Nephron progenitor cell (in vitro differentiated cells): ENCODE measurements at regions not wholly inside any gene's neighbourhood (a gene's known extent, or its start where the extent isn't known, plus 50 kb on each side); places are given as distances from the start of the nearest gene placed in this dataset.

ENCODE experiments used
- DNase-seq: peaks from one replicate; pipeline ENCODE4 v3.0.0; 2021
- H3K27ac Mint-ChIP-seq: 2 replicates; pipeline ENCODE4 v1.8.0; 2021; ENCODE audit warnings: mild to moderate bottlenecking, moderate library complexity, mixed read lengths
- H3K27me3 Mint-ChIP-seq: 2 replicates; pipeline ENCODE4 v1.8.0; 2021; ENCODE audit warnings: mild to moderate bottlenecking, low read depth, mixed read lengths; ENCODE audit not compliant: poor library complexity
- H3K36me3 Mint-ChIP-seq: 2 replicates; pipeline ENCODE4 v1.8.0; 2021; ENCODE audit warnings: low read depth, mixed read lengths
- H3K4me1 Mint-ChIP-seq: 2 replicates; pipeline ENCODE4 v1.8.0; 2021; ENCODE audit warnings: mixed read lengths
- H3K4me3 Mint-ChIP-seq: 2 replicates; pipeline ENCODE4 v1.8.0; 2021; ENCODE audit warnings: mild to moderate bottlenecking, moderate library complexity, mixed read lengths
- H3K9me3 Mint-ChIP-seq: 2 replicates; pipeline ENCODE4 v1.8.0; 2021; ENCODE audit warnings: mild to moderate bottlenecking, moderate library complexity, mixed read lengths
- CTCF ChIP-seq: fragments of 200-600 bp; sonication (generic); IDR thresholded peaks from 2 replicates; pipeline ENCODE4 v1.5.0; 2021; ENCODE audit warnings: antibody characterized with exemption

GRCh38 chr3:88997260-88997659 is 110.2 kb upstream of the EPHA3 start:
- DNase-seq, result no peak
- Mint-ChIP-seq H3K27ac (peak overlapping the region; percentile 65), H3K27me3 (no peaks in the 10 kb centered on the region), H3K4me1 (no peaks in the 10 kb centered on the region), H3K36me3 (no peaks in the 10 kb centered on the region), H3K4me3 (no peak overlapping the region), H3K9me3 (peaks cover 5% of the 10 kb centered on the region)
- no peak for TF ChIP-seq CTCF

- H3K4me1 Mint-ChIP-seq, result no peaks in the 10 kb centered on the region
- H3K36me3 Mint-ChIP-seq, result no peaks in the 10 kb centered on the region
- peaks cover 5% of the 10 kb centered on the region for H3K9me3 Mint-ChIP-seq
- H3K4me3 Mint-ChIP-seq, result no peak overlapping the region
- no peak for DNase-seq
- H3K27ac Mint-ChIP-seq, result no peak overlapping the region
- H3K27me3 Mint-ChIP-seq, result no peaks in the 10 kb centered on the region
- no peak for TF ChIP-seq CTCF
Observed at GRCh38 chr3:89000886-89001285, 106.5 kb upstream of the EPHA3 start.

GRCh38 chr3:89002191-89002590 is 105.2 kb upstream of the EPHA3 start:
- no peak overlapping the region for H3K4me3 Mint-ChIP-seq
- no peaks in the 10 kb centered on the region for H3K27me3 Mint-ChIP-seq
- H3K4me1 Mint-ChIP-seq, result no peaks in the 10 kb centered on the region
- H3K36me3 Mint-ChIP-seq, result no peaks in the 10 kb centered on the region
- no peak for TF ChIP-seq CTCF
- no peak overlapping the region for H3K27ac Mint-ChIP-seq
- DNase-seq, result no peak
- peaks cover 5% of the 10 kb centered on the region for H3K9me3 Mint-ChIP-seq

GRCh38 chr3:89013536-89013935 is 93.9 kb upstream of the EPHA3 start:
- H3K27me3 Mint-ChIP-seq, result peaks cover 4% of the 10 kb centered on the region
- H3K36me3 Mint-ChIP-seq, result no peaks in the 10 kb centered on the region
- H3K4me1 Mint-ChIP-seq, result no peaks in the 10 kb centered on the region
- H3K4me3 Mint-ChIP-seq, result no peak overlapping the region
- no peaks in the 10 kb centered on the region for H3K9me3 Mint-ChIP-seq
- no peak for TF ChIP-seq CTCF
- H3K27ac Mint-ChIP-seq, result no peak overlapping the region
- DNase-seq, result no peak

- H3K27ac Mint-ChIP-seq, result no peak overlapping the region
- peaks cover 3% of the 10 kb centered on the region for H3K27me3 Mint-ChIP-seq
- H3K9me3 Mint-ChIP-seq, result no peaks in the 10 kb centered on the region
- H3K4me1 Mint-ChIP-seq, result no peaks in the 10 kb centered on the region
- no peak overlapping the region for H3K4me3 Mint-ChIP-seq
- H3K36me3 Mint-ChIP-seq, result no peaks in the 10 kb centered on the region
- no peak for DNase-seq
- no peak for TF ChIP-seq CTCF
Observed at GRCh38 chr3:89017531-89017930, 89.9 kb upstream of the EPHA3 start.

GRCh38 chr3:89025185-89025584 is 82.2 kb upstream of the EPHA3 start:
- H3K27me3 Mint-ChIP-seq, result peaks cover 4% of the 10 kb centered on the region
- H3K9me3 Mint-ChIP-seq, result no peaks in the 10 kb centered on the region
- H3K27ac Mint-ChIP-seq, result no peak overlapping the region
- TF ChIP-seq CTCF, result no peak
- no peak for DNase-seq
- no peaks in the 10 kb centered on the region for H3K36me3 Mint-ChIP-seq
- H3K4me3 Mint-ChIP-seq, result no peak overlapping the region
- H3K4me1 Mint-ChIP-seq, result no peaks in the 10 kb centered on the region
